LNCAP (cell line): ENCODE measurements at regions not wholly inside any gene's neighbourhood (a gene's known extent, or its start where the extent isn't known, plus 50 kb on each side); places are given as distances from the start of the nearest gene placed in this dataset.

Experiments
- CTCF ChIP-seq: fragments of 450-650 bp; IDR thresholded peaks from 2 replicates; pipeline ENCODE4 v1.5.1; 2017; ENCODE audit warnings: mild to moderate bottlenecking

DNA sequence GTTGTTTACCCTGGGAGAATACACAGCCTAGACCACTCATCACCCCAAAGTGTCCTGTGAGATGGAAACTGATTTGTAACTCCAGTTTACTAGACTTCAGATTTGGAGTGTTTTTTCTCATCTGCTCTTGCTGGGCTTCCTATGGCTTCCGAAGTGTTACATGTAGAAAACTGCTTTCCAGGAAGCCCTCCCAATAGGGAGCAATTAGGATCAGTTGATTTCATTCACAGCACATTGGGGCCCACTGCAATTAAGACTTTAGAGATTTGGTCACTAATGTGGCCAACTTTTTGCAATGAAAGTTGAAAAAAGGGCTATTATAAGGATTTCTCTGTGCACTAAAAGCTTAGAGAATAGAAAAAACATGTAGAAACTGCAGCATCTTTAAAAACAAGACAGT lies 656.6 kb upstream of the CHAC2 start:
- no peak for TF ChIP-seq CTCF

DNA sequence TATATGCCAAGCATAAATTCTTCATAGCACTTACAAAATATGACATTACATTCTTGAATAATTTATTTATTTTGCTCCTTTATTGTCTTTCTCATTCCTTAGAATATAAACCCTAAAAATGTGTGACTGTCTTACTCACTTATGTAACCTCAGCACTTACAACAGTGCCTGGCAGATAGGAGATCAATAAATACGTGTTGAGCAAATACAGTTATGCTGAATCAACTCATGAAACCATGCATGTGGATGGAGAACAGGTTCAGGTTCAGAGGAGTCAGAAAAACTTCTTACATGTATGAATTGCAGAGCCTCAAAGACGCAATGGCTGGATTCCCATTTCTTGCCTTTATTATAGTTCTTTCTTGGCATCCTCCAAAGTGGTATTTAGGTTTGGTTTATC lies 659.4 kb upstream of the CHAC2 start:
- no peak for TF ChIP-seq CTCF

DNA sequence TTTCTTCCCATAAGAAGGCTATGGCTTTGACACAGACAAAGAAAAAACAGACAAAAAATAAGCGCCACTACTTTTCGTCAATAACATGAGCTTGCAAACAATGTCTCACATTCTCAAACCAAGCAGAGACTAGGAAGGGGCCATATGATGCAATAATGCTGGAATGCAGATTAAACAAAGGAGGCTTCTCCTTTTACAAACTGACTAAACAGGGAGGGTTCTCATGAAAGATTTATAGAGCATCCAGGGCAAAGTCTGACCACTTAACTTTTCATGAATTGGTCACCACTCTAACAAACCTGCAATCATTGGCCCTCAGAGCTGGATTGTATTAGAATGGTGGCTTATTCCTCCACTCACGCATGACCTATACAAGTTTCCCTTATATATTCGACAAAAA lies 663.3 kb upstream of the CHAC2 start:
- no peak for TF ChIP-seq CTCF

- no peak for TF ChIP-seq CTCF
Observed at GRCh38 chr2:53103679-53104078, 663.9 kb upstream of the CHAC2 start.

- no peak for TF ChIP-seq CTCF
Observed at GRCh38 chr2:53098696-53099078, 668.9 kb upstream of the CHAC2 start.

DNA sequence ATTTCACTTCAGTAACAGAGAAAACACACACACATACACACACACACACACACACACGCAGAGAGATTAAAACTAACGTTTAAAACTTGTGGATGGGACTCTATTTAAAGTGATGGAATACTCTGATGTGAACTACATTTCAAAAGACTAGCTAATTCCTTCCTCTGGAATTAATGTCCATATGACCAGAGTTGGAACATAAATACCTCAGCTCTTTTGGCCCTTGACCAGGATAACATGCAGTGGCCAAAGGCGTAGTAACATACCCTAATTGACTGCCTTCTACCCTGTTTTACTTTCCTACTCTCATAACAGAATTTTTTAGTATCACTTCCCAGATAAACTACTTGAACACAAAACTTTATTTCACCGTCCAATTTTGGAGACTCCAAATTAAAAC lies 671.3 kb upstream of the CHAC2 start:
- TF ChIP-seq CTCF = no peak

- TF ChIP-seq CTCF = no peak
Observed at GRCh38 chr2:53095664-53096063, 671.9 kb upstream of the CHAC2 start.

- TF ChIP-seq CTCF = no peak
Observed at GRCh38 chr2:53095227-53095626, 672.4 kb upstream of the CHAC2 start.
